HFFc6 (cell line): ENCODE measurements at regions not wholly inside any gene's neighbourhood (a gene's known extent, or its start where the extent isn't known, plus 50 kb on each side); places are given as distances from the start of the nearest gene placed in this dataset.

ENCODE experiments used
- DNase-seq: peaks from one replicate; pipeline ENCODE4 v3.0.0-alpha.2; 2018
- H3K27ac Mint-ChIP-seq: 2 replicates; pipeline ENCODE4 v1.8.0; 2020; ENCODE audit warnings: mild to moderate bottlenecking, mixed read lengths
- H3K27me3 Mint-ChIP-seq: 2 replicates; pipeline ENCODE4 v1.8.0; 2021; ENCODE audit warnings: mild to moderate bottlenecking, moderate library complexity, mixed read lengths; ENCODE audit not compliant: insufficient read depth
- H3K36me3 Mint-ChIP-seq: 2 replicates; pipeline ENCODE4 v1.8.0; 2021; ENCODE audit warnings: low read depth, mixed read lengths
- H3K4me1 Mint-ChIP-seq: 2 replicates; pipeline ENCODE4 v1.8.0; 2020; ENCODE audit warnings: low read depth, mixed read lengths
- H3K4me3 Mint-ChIP-seq: 2 replicates; pipeline ENCODE4 v1.8.0; 2020; ENCODE audit warnings: mild to moderate bottlenecking, moderate library complexity, mixed read lengths
- H3K9me3 Mint-ChIP-seq: 2 replicates; pipeline ENCODE4 v1.8.0; 2020; ENCODE audit warnings: mild to moderate bottlenecking, mixed read lengths
- TF ChIP-seq, protein P1 (sequence below): fragments of 200-600 bp; sonication (generic); IDR thresholded peaks from 2 replicates; pipeline ENCODE4 v1.5.0; 2021; ENCODE audit warnings: antibody characterized with exemption, mild to moderate bottlenecking

GRCh38 chr2:65921116-65921515, 488.7 kb upstream of the SPRED2 start:
- H3K27me3 Mint-ChIP-seq, result no peaks in the 10 kb centered on the region; the same call in 1 of the 2 replicates
- no peak for DNase-seq
- TF ChIP-seq, protein P1, sequence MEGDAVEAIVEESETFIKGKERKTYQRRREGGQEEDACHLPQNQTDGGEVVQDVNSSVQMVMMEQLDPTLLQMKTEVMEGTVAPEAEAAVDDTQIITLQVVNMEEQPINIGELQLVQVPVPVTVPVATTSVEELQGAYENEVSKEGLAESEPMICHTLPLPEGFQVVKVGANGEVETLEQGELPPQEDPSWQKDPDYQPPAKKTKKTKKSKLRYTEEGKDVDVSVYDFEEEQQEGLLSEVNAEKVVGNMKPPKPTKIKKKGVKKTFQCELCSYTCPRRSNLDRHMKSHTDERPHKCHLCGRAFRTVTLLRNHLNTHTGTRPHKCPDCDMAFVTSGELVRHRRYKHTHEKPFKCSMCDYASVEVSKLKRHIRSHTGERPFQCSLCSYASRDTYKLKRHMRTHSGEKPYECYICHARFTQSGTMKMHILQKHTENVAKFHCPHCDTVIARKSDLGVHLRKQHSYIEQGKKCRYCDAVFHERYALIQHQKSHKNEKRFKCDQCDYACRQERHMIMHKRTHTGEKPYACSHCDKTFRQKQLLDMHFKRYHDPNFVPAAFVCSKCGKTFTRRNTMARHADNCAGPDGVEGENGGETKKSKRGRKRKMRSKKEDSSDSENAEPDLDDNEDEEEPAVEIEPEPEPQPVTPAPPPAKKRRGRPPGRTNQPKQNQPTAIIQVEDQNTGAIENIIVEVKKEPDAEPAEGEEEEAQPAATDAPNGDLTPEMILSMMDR, result no peak
- H3K4me3 Mint-ChIP-seq, result no peak overlapping the region
- peaks cover 5% of the 10 kb centered on the region for H3K9me3 Mint-ChIP-seq
- no peaks in the 10 kb centered on the region for H3K36me3 Mint-ChIP-seq
- no peaks in the 10 kb centered on the region for H3K4me1 Mint-ChIP-seq
- H3K27ac Mint-ChIP-seq, result no peak overlapping the region

- peaks cover 5% of the 10 kb centered on the region for H3K9me3 Mint-ChIP-seq
- no peak overlapping the region for H3K27ac Mint-ChIP-seq
- no peak for DNase-seq
- TF ChIP-seq, protein P1, result no peak
- H3K4me1 Mint-ChIP-seq, result no peaks in the 10 kb centered on the region
- no peak overlapping the region for H3K4me3 Mint-ChIP-seq
- H3K36me3 Mint-ChIP-seq, result no peaks in the 10 kb centered on the region
- H3K27me3 Mint-ChIP-seq, result no peaks in the 10 kb centered on the region; the same call in 1 of the 2 replicates
These were observed 488.3 kb upstream of the SPRED2 start for GRCh38 chr2:65920659-65921058.

DNA sequence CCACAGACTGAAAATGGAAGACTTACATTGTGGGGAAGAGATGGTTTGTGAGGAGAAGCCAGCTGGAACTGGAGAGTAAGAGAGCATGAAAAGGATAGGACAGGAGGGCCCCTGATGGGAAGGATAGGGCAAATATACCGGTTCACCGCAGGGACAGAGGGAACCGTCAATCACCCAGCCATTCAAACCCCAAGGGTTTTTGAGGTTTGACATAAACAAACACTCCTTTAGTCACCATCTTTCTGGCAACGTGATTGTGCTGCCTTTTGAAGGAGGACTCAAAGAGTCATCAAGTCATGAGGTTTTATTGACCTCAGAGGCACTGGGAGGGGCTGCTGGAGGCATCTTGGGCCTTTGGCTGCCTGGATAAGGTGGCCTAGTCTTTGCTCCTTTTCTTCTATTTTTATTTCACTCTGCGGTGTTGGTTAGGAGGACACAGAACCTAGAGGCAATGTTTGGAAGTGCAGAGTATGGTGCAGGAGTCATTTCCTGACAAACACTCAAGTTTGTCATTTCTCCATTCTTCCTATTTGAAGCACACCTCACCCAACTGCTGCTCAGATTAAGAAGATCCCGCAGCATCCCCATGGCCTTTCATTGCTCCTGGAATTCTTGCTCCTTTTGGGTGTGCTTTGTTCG, 487.3 kb upstream of the SPRED2 start:
- TF ChIP-seq, protein P1, result no peak
- no peaks in the 10 kb centered on the region; the same call in 1 of the 2 replicates for H3K27me3 Mint-ChIP-seq
- H3K4me1 Mint-ChIP-seq, result no peaks in the 10 kb centered on the region
- H3K27ac Mint-ChIP-seq, result no peak overlapping the region
- no peak for DNase-seq
- no peaks in the 10 kb centered on the region for H3K36me3 Mint-ChIP-seq
- H3K4me3 Mint-ChIP-seq, result no peak overlapping the region
- peaks cover 5% of the 10 kb centered on the region for H3K9me3 Mint-ChIP-seq

GRCh38 chr2:65918760-65919187, 486.4 kb upstream of the SPRED2 start:
- no peaks in the 10 kb centered on the region; the same call in 1 of the 2 replicates for H3K27me3 Mint-ChIP-seq
- DNase-seq, result no peak
- TF ChIP-seq, protein P1, result no peak
- no peak overlapping the region for H3K4me3 Mint-ChIP-seq
- H3K9me3 Mint-ChIP-seq, result peaks cover 5% of the 10 kb centered on the region
- H3K4me1 Mint-ChIP-seq, result no peaks in the 10 kb centered on the region
- H3K27ac Mint-ChIP-seq, result no peak overlapping the region
- H3K36me3 Mint-ChIP-seq, result no peaks in the 10 kb centered on the region

- H3K27me3 Mint-ChIP-seq, result no peaks in the 10 kb centered on the region; the same call in 1 of the 2 replicates
- no peak for DNase-seq
- H3K36me3 Mint-ChIP-seq, result no peaks in the 10 kb centered on the region
- no peaks in the 10 kb centered on the region for H3K4me1 Mint-ChIP-seq
- no peak overlapping the region for H3K27ac Mint-ChIP-seq
- no peak overlapping the region for H3K4me3 Mint-ChIP-seq
- peaks cover 9% of the 10 kb centered on the region for H3K9me3 Mint-ChIP-seq
- TF ChIP-seq, protein P1, result no peak
These were observed 485.6 kb upstream of the SPRED2 start for GRCh38 chr2:65917986-65918385.
